ENCODE measurements at regions not wholly inside any gene's neighbourhood (a gene's known extent, or its start where the extent isn't known, plus 50 kb on each side); places are given as distances from the start of the nearest gene placed in this dataset.
A peak's percentile ranks its signal among the peaks of the same experiment; 100 is the strongest.

- H3K4me3 ChIP-seq (ENCODE audit: low read depth, low read length) = no peak overlapping the region
- TF ChIP-seq CTCF (IDR thresholded peaks at IDR 0.05; ENCODE audit: insufficient read depth, low read length) = no peak
- no peak for DNase-seq (ENCODE audit: low read depth)
Observed at GRCh38 chr1:87513966-87514660, 185.4 kb downstream of the LMO4 start.

- no peak for TF ChIP-seq CTCF (IDR thresholded peaks at IDR 0.05; ENCODE audit: insufficient read depth, low read length)
- peak; percentile 40 for DNase-seq (ENCODE audit: low read depth)
- no peak overlapping the region for H3K4me3 ChIP-seq (ENCODE audit: low read depth, low read length)
Observed at GRCh38 chr1:87515781-87516180, 187.1 kb downstream of the LMO4 start.

GRCh38 chr1:87518794-87519193 lies 190.1 kb downstream of the LMO4 start:
- no peak for TF ChIP-seq CTCF (IDR thresholded peaks at IDR 0.05; ENCODE audit: insufficient read depth, low read length)
- no peak overlapping the region for H3K4me3 ChIP-seq (ENCODE audit: low read depth, low read length)
- DNase-seq (ENCODE audit: low read depth) = no peak

- DNase-seq (ENCODE audit: low read depth) = no peak
- TF ChIP-seq CTCF (IDR thresholded peaks at IDR 0.05; ENCODE audit: insufficient read depth, low read length) = no peak
- H3K4me3 ChIP-seq (ENCODE audit: low read depth, low read length) = no peak overlapping the region
Observed at GRCh38 chr1:87521452-87521851, 192.8 kb downstream of the LMO4 start.

GRCh38 chr1:87523466-87523865 lies 194.8 kb downstream of the LMO4 start:
- no peak for TF ChIP-seq CTCF (IDR thresholded peaks at IDR 0.05; ENCODE audit: insufficient read depth, low read length)
- peak; percentile 6 for DNase-seq (ENCODE audit: low read depth)
- H3K4me3 ChIP-seq (ENCODE audit: low read depth, low read length) = no peak overlapping the region

GRCh38 chr1:87524021-87524754 lies 195.5 kb downstream of the LMO4 start:
- no peak for DNase-seq (ENCODE audit: low read depth)
- TF ChIP-seq CTCF (IDR thresholded peaks at IDR 0.05; ENCODE audit: insufficient read depth, low read length) = no peak
- H3K4me3 ChIP-seq (ENCODE audit: low read depth, low read length) = no peak overlapping the region
